GM03348 (cell line): ENCODE measurements at regions not wholly inside any gene's neighbourhood (a gene's known extent, or its start where the extent isn't known, plus 50 kb on each side); places are given as distances from the start of the nearest gene placed in this dataset.
A peak's percentile ranks its signal among the peaks of the same experiment; 100 is the strongest.
"Not testable (repeated sequence)": the region's sequence is repeated elsewhere in the genome, so short reads cannot be mapped to it uniquely, and the experiment has no call there.

Experiments used
- DNase-seq: peaks from one replicate; pipeline ENCODE4 v3.0.0; 2012; ENCODE audit warnings: low spot score

DNA sequence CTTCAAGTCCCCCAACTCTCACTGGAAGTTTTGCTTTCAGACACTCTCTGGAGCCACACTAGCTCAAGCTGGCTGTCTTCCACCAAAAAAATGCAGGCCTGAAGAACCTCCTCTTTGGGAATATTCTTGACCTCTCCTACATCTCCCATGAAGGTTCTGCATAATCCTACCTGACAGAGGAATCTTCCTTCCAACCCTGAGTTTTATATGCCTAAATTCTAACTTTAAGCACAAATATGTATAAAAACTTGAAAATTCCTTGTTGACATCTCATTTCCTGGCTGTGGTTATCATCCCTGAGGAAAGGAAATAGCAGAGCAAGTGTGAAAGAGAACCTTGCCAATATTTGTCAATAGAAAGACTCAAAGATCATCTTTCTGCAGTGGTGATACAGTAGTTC, 249.0 kb downstream of the LPIN1 start:
- peak; percentile 75 for DNase-seq

DNA sequence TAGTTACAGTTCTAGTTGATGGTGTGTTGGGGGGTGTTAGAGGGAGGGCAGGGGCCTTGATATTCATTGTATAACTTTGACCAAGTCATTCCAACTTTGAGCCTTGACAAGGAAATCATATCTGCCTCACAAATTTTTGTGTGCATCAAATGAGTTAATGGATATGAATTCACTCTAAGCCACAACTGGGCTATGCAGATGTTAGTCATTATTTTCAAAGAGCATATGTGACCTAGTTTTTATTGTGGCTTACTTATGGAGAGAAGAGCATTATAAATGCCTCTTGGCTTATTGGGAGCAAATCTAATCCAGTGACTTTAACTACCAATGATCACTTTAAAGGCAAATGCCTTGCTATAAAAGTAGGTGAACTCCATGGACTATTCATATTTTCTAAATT, 250.2 kb downstream of the LPIN1 start:
- peak; percentile 51 for DNase-seq

DNA sequence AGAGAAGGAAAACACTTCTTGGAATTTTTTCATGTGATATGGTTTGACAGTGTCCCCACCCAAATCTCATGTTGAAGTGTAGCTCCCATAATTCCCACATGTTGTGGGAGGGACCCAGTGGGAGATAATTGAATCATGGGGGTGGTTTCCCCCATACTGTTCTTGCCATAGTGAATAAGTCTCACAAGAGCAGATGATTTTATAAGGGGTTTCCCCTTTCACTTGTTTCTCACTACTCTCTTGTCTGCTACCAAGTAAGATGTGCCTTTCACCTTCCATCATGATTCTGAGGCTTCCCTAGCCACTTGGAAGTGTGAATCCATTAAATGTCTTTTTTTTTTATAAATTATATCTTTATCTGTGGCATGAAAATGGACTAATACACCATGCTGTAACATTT, 250.7 kb downstream of the LPIN1 start:
- no peak for DNase-seq

GRCh38 chr2:11998218-11998617, 251.8 kb downstream of the LPIN1 start:
- DNase-seq, result no peak

DNA sequence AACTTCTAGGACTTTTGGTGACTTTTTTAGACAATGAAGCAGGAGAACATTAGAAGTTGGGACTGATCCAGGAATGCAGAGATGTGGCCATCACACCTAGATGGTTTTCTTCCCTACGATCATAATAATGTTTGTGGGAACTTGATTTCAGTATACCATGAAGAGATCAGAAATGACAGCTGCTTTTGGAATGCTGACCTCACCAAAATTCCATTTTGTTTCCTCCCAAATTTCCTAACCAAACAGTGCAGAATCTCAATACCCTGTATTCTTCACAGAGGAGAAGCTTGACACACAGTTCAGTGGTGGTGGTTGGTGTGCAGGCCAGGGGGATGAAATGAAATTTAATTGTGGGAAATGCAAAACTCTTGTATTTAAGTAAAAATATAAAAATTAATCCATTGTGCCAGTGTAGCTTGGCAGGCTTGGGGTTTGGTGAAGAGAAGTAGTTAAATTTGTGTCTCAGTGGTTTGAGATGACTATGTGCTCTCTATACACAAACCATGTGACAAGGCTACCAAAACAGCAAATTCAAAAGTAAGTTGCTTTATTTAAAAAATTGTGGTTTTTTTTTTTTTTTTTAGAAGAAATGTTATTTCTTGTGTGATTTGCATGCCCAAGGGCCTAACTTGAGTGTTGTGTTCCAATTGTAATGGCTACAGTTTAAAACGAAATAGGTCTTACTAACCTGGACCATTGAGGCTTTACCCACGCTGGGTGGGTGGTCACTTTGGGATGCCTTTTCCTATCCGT, 252.4 kb downstream of the LPIN1 start:
- DNase-seq, result no peak

DNA sequence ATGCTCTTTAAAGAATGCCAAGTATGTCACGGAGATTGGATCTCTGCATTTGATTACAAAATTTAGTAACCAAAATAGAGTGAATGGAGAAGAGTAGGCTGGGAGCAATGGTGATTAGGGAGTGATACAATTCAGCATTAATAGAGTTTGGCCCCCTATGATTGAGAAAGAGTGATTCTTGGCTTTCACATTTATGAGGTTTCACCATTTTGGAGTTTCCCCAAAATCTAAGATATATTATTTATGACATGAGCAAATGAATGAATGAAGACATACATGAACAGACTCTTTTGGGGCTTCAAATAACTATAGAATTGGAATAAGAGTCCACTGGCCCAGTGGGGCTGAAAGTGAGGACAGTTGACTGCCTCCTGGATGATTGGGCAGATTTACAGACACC, 255.2 kb downstream of the LPIN1 start:
- DNase-seq, result no peak

DNA sequence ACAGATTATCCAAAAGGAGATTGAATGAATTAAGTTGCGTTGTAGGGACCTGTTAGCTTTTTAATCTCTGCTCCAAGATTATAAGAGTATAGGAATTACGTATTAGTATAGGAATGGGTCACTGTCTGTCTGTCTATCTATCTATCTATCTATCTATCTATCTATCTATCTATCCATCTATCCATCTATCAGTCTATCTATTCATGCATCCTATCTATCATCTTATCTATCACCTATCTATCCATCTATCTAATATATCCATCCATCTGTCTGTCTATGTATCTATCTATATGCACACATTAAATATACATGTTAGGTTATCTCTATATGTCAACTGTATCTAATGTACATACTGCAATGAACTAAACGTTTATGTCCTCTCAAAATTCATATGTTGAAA, 255.8 kb downstream of the LPIN1 start:
- no peak for DNase-seq

DNA sequence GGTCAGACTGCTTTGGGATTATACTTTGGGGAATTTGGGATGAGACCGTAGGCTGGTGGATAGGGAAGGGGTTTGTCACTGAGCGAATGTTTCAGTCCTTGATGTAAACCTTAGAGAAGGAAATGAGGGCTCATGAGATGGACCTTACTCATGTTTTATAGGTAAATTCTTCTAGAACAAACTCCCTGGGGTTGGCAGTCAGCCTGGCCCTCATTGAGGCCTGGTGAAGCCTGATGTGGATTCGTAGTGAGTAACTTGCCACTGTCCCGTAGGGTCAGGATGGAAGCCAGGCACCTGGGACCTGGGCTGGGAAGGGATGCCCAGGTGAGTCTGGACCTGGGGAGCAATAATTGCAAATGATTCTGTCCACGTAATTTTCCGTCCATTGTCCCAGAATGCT, 258.3 kb downstream of the LPIN1 start:
- DNase-seq, result no peak

GRCh38 chr2:12005886-12006681, 259.7 kb downstream of the LPIN1 start:
- no peak for DNase-seq

DNA sequence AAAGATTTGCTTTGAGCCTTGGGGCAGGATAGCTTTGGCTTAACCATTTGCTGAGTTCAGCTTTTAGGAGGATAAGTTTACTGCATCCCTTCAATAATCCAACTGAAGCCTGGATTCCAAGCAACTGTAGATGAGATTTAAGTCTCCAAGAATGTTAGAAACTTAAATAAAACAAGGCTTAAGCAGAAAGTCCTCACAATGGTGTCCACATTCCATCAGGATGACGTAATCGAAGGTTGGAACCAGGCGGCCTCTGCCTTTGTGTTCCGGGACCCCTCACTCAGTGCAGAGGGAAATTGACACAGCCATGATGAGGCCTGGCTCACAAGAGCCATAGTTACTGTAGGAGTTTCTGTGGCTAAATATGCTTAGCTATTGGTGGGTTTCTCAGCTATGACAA, 260.4 kb downstream of the LPIN1 start:
- DNase-seq, result no peak

DNA sequence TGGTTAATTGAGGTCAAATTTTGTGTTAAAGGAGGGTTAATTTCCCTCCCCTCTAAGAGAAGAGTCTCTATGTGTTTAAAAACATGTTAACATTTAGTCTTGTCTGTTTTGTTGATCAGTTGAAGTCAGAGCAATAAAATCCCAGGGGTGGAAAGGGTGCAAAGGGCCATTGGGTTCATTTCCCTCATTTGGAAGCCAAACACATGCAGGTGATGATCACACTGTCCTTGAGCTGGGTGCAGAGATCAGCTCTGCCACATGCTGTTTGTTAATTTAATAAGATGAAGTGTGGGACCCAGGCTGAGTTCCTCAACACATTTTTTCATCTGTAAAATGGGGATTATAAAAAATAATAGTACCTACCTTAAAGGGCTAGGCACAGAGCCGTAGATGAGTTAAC, 260.9 kb downstream of the LPIN1 start:
- DNase-seq, result no peak

DNA sequence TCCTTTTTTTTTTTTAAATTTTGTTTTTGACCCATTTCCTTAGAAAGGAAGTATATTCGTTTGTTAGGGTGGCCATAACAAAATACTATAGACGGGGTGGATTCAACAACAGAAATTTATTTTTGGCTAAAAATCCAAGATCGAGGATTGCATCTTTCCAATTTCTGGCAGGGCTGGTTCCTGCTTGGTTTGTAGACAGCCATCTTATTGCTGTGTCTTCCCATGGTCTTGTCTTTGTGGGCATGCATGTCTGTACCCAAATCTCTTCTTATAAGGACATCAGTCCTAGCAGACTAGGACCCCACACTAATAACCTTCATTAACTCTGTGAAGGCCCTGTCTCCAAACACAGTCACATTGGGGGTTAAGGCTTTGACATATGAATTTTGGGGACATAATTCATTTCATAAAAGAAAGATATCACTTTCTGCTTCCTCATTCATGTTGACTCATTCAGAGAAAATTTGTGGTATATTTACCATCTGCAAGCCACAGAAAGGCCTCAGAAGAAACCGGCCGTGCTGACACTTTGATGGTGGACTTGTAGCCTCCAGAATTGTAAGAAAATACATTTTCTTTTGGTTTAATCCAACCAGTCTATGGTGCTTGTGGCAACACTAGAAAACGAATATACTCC, 262.1 kb downstream of the LPIN1 start:
- DNase-seq, result no peak

GRCh38 chr2:12009323-12009905, 263.0 kb downstream of the LPIN1 start:
- DNase-seq, result no peak

- DNase-seq, result no peak
These were observed 263.6 kb downstream of the LPIN1 start for GRCh38 chr2:12010059-12010458.

DNA sequence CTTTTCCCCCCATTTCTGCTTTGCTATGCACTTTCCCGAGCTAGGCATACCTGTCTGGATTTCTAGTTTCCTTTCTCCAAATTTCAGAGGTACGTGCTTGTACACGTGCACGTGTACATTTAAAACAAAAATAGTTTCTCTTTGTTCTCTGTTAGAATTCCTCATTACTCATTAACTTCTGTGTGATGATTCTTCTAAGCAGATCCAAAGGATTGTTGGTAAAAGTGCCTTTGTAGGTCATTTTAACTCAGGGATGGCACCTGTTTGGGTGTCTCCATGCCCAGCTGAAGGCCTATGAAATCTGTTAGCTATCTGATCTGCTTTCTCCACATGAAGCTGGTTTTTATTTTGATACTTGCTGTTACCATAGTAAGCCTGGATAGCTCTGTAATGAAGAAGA, 264.3 kb downstream of the LPIN1 start:
- DNase-seq, result no peak

- peak; percentile 71 for DNase-seq
These were observed 267.9 kb downstream of the LPIN1 start for GRCh38 chr2:12014088-12014960.

DNA sequence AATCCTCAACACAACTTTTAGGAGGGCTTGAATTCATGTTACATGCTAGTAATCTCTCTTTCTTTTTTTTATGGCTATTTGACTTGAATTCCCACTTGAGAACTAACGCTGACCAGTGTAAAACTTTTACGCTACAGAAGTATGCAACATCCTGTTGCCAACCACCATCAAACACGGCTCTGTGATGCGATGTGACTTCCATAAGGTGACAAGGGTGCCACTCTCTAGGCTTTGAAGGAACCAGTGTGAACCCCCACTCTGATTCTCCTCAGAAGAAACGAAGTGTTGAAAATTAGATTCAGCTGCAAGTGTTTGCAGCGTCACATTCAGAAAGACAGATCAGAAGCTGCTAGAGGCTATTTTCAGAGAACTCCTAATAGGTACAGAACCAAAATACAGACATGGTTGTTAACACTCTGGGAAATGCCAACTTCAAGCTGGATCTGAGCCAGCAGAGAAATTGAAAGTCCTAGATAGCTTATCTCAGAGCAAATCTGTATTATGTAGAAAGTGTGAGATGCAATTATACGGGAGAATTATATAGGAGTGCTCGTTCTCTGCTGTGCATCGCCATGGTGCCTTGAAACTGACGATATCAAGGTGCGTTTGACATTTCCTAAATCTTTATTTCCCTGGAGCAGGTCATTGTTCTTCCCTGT, 271.2 kb downstream of the LPIN1 start:
- no peak for DNase-seq

DNA sequence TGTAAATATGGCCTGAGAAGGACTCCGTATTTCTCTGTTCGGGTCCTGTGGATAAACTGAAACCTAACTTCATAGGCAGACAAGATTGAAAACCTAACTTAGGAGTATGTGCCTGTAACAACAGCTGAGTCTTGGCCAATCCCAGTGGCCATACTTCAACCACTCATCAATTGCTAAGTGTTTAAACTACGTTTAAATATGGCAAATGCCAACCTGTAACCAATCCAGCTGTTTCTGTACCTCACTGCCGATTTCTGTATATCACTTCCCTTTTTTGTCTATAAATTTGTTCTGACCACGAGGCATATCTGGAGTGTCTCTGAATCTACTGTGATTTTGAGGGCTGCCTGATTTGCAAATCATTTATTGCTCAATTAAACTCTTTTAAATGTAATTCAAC, 272.3 kb downstream of the LPIN1 start:
- DNase-seq, result not testable (repeated sequence)

- no peak for DNase-seq
These were observed 274.5 kb downstream of the LPIN1 start for GRCh38 chr2:12020833-12021469.

GRCh38 chr2:12024197-12024907, 277.9 kb downstream of the LPIN1 start:
- DNase-seq, result peak; percentile 53
